ENCODE measurements at regions not wholly inside any gene's neighbourhood (a gene's known extent, or its start where the extent isn't known, plus 50 kb on each side); places are given as distances from the start of the nearest gene placed in this dataset.

- no peak for TF ChIP-seq CTCF (IDR thresholded peaks at IDR 0.05)
- TF ChIP-seq POLR2A (IDR thresholded peaks at IDR 0.05), result no peak
These were observed 66.3 kb upstream of the HES1 start for GRCh38 chr3:194069421-194070219.
